Activated naive CD8-positive, alpha-beta T cell treated with anti-CD3 and anti-CD28 coated beads for 36 hours (primary cell): ENCODE measurements at regions not wholly inside any gene's neighbourhood (a gene's known extent, or its start where the extent isn't known, plus 50 kb on each side); places are given as distances from the start of the nearest gene placed in this dataset.
"Not testable (repeated sequence)": the region's sequence is repeated elsewhere in the genome, so short reads cannot be mapped to it uniquely, and the experiment has no call there.

Experiments used
- DNase-seq: peaks from one replicate; pipeline ENCODE4 v3.0.0; 2021
- H3K27ac Mint-ChIP-seq: one replicate; pipeline ENCODE4 v1.8.0; 2022; ENCODE audit warnings: mild to moderate bottlenecking, moderate library complexity, mixed read lengths
- H3K27me3 Mint-ChIP-seq: one replicate; pipeline ENCODE4 v1.8.0; 2022; ENCODE audit warnings: mild to moderate bottlenecking, mixed read lengths
- H3K36me3 Mint-ChIP-seq: one replicate; pipeline ENCODE4 v1.8.0; 2021; ENCODE audit warnings: mild to moderate bottlenecking, mixed read lengths
- H3K4me1 Mint-ChIP-seq: one replicate; pipeline ENCODE4 v1.8.0; 2021; ENCODE audit warnings: mixed read lengths
- H3K4me3 Mint-ChIP-seq: one replicate; pipeline ENCODE4 v1.8.0; 2022; ENCODE audit warnings: mild to moderate bottlenecking, moderate library complexity, mixed read lengths
- H3K9me3 Mint-ChIP-seq: one replicate; pipeline ENCODE4 v1.8.0; 2022; ENCODE audit warnings: mixed read lengths

DNA sequence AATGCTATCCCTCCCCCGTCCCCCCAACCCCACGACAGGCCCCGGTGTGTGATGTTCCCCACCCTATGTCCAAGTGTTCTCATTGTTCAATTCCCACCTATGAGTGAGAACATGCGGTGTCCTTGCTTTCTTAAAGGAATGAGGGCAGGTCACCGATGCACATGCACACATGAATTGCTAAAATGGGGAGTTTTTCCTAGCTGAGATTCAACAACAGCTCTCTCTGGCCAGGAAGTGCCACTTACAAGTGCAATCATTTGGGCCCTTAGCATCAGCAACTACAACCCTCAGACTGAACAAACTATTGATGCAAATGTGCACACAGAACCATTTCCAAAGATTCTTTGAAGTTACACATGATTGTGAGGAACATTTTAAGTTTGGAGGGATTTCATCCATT lies 95.7 kb upstream of the IQCM start:
- no peak overlapping the region for H3K4me3 Mint-ChIP-seq
- DNase-seq, result no peak
- no peaks in the 10 kb centered on the region for H3K9me3 Mint-ChIP-seq
- H3K36me3 Mint-ChIP-seq, result no peaks in the 10 kb centered on the region
- H3K4me1 Mint-ChIP-seq, result no peaks in the 10 kb centered on the region
- H3K27ac Mint-ChIP-seq, result no peak overlapping the region
- H3K27me3 Mint-ChIP-seq, result peaks cover 9% of the 10 kb centered on the region

DNA sequence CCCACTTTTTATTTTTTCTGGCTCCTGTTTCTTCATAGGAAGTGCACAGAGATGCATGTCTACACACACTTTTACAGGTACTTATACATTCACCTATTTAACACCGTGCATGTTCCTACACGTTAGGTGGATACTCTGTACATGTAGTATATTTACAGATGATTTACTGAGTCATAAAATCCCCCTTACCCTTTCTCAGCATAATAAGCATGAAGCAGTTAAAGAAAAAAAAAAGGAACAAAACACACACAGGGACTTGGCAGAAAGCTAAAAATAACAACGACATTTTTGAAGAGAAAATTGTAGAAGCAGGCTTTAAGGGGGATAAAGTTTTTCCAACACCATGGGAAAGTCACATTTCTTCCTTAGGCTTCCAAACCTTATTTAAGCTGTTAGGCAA lies 96.4 kb upstream of the IQCM start:
- Mint-ChIP-seq H3K27me3 (peaks cover 9% of the 10 kb centered on the region), H3K4me1 (no peaks in the 10 kb centered on the region), H3K4me3 (no peak overlapping the region), H3K36me3 (no peaks in the 10 kb centered on the region), H3K9me3 (no peaks in the 10 kb centered on the region), H3K27ac (no peak overlapping the region)
- DNase-seq, result no peak

DNA sequence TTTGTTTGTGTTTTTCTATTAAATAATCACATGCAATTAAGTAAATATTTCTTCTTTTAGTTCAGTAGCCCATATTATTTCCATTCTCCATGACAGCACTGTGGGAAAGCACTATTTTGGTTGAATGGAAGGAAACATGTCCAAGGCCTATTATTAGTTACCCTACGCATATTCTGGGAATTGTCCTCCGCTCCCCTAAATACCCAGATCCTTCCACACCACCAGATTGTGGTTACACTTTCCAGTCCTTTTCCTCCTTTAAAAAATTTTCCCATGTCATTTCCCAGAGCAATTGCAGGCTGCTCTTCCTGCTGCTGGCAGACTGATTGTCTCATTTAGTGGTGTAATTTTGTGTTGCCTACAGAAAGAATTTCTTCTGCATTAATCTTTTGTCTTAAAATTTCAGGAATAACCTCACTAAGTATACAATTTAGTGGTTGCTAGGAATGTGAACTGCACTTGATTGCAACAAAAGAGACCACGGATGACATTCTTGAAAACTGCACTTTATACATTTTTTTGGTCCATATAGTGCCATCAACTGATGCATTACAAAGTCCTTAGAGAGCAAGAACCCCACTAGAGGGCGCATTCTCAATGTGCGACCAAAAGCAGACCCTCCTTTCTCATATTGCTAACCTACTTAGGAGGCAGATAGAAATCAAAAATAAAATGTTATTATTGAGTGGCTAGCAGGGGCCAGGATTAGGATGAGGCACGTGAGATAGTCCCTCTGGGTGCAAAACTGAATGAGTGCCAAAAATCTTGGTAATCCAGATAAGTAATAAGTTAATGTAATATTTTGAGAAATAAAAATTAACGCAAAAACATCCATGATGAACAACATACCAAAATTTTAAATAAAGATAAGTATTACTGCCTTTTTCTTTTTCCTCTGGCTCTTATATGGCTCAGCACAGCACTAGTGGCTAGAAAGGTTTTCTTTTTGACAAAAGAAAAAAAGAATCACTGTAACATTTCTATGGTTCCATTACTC lies 98.8 kb upstream of the IQCM start:
- Mint-ChIP-seq H3K4me3 (no peak overlapping the region), H3K9me3 (no peaks in the 10 kb centered on the region), H3K4me1 (no peaks in the 10 kb centered on the region), H3K36me3 (no peaks in the 10 kb centered on the region), H3K27me3 (peaks cover 7% of the 10 kb centered on the region), H3K27ac (no peak overlapping the region)
- no peak for DNase-seq

DNA sequence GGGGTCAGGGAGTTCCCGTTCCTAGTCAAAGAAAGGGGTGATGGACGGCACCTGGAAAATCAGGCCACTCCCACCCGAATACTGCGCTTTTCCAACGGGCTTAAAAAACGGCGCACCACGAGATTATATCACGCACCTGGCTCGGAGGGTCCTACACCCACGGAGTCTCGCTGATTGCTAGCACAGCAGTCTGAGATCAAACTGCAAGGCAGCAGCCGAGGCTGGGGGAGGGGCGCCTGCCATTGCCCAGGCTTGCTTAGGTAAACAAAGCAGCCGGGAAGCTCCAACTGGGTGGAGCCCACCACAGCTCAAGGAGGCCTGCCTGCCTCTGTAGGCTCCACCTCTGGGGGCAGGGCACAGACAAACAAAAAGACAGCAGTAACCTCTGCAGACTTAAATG lies 100.1 kb upstream of the IQCM start:
- H3K4me3 Mint-ChIP-seq, H3K36me3 Mint-ChIP-seq, H3K4me1 Mint-ChIP-seq, H3K27me3 Mint-ChIP-seq, H3K27ac Mint-ChIP-seq, DNase-seq, H3K9me3 Mint-ChIP-seq: not testable (repeated sequence)

DNA sequence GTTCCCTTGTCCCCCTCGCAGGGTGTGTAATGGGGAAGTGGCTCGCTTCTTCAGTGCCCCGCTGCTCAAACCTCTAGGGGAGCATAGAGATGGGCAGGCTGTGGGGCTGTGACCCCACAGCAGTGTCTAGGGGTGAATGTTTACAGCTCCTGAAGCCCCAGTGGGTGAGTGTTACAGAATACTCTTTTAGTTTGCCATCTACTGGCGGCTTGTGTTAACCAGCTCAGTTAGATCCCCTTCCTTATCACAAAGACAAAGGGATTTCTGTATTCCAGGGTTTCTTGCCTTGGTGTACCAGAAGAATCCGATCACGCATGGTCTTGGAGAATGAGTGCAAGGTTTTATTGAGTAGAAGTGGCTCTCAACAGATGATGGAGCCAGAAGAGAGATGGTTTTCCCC lies 108.1 kb upstream of the IQCM start:
- Mint-ChIP-seq H3K9me3 (no peaks in the 10 kb centered on the region), H3K4me1 (no peaks in the 10 kb centered on the region), H3K27ac (no peak overlapping the region), H3K36me3 (no peaks in the 10 kb centered on the region), H3K27me3 (no peaks in the 10 kb centered on the region), H3K4me3 (no peak overlapping the region)
- no peak for DNase-seq

DNA sequence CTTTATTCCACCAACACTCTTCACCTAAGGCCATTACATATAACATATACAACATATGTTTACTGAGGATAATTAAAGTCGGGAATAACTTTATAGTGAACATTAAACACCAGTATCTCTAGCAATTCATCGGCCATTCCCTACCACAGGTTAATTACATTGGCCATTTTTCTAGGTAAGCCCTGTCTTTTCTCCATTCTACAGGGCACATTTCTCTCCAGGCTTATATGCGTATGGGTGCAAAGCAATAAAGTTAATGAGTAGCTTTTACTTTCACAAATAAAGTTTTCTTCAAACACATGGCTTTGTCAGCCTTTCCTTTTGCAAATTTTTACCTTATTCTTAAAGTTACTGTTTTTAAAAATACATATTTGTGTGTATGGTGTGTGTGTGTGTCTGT lies 111.9 kb upstream of the IQCM start:
- H3K27me3 Mint-ChIP-seq, result no peaks in the 10 kb centered on the region
- DNase-seq, result no peak
- H3K27ac Mint-ChIP-seq, result no peak overlapping the region

DNA sequence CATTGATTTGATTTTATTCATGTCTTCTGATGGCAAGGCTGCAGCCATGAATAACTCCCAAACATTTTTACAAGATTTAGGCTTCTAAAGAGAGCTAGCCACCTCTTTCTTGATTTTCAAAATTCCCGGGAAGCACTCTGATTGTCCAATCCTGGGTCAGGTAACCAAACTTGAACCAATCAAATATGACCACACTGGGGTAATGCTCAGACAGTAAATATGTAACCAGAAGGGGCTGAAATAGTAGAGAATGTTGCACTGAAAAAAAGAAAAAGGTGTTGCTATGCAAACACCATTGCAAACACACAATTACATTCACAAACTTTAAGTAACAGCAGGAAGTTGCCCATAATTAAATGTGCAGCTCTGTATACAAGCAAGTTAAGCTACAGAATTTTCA lies 112.9 kb upstream of the IQCM start:
- no peak for DNase-seq
- H3K4me1 Mint-ChIP-seq, result no peaks in the 10 kb centered on the region
- no peak overlapping the region for H3K27ac Mint-ChIP-seq
- no peaks in the 10 kb centered on the region for H3K36me3 Mint-ChIP-seq
- no peak overlapping the region for H3K4me3 Mint-ChIP-seq
- no peaks in the 10 kb centered on the region for H3K9me3 Mint-ChIP-seq
- no peaks in the 10 kb centered on the region for H3K27me3 Mint-ChIP-seq

More for the DNA sequence above, 111.9 kb upstream of the IQCM start:
- Mint-ChIP-seq H3K4me1 (no peaks in the 10 kb centered on the region), H3K9me3 (no peaks in the 10 kb centered on the region), H3K36me3 (no peaks in the 10 kb centered on the region), H3K4me3 (no peak overlapping the region)

DNA sequence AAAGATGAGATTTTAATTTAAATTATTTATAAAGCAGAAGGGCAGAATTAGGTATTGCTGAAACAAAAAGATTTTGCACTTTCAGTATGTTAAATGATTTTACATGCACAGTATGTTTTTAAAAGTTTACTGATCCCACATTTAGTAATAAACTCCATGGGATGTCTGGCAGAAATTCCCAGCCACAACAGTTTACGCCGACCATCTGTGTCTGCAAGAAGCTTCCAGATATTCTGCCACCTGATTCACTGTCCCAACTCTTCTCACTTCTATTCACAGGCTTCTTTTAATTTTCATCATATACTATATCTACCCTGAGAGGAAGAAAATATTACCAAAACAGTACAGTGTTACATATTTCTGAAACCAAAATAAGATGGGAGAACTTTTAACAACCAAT lies 115.8 kb upstream of the IQCM start:
- peaks cover 6% of the 10 kb centered on the region for H3K27me3 Mint-ChIP-seq
- H3K9me3 Mint-ChIP-seq, result no peaks in the 10 kb centered on the region
- no peaks in the 10 kb centered on the region for H3K4me1 Mint-ChIP-seq
- no peaks in the 10 kb centered on the region for H3K36me3 Mint-ChIP-seq
- no peak for DNase-seq
- H3K4me3 Mint-ChIP-seq, result no peak overlapping the region
- H3K27ac Mint-ChIP-seq, result no peak overlapping the region

DNA sequence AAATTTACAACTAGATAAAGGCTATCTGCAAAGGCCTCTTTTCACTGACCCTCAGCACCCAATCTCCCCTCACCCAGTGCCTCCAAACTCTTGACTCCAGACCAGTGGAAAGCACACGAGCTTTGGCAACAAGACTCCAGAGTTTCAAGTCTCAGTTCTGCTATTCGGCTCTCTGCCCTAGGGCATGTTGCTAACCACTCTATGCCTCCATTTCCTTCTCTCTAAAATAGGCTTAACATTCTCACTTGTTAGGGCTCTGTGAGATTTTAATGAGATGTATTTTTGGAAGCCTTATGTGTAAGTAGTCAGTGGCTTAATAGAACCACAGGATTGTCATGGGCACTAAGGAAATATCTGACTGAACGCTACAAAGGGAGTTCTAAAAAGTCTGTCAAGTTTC lies 116.5 kb upstream of the IQCM start:
- peaks cover 6% of the 10 kb centered on the region for H3K27me3 Mint-ChIP-seq
- no peaks in the 10 kb centered on the region for H3K9me3 Mint-ChIP-seq
- H3K4me3 Mint-ChIP-seq, result no peak overlapping the region
- H3K36me3 Mint-ChIP-seq, result no peaks in the 10 kb centered on the region
- H3K27ac Mint-ChIP-seq, result no peak overlapping the region
- H3K4me1 Mint-ChIP-seq, result no peaks in the 10 kb centered on the region
- no peak for DNase-seq

DNA sequence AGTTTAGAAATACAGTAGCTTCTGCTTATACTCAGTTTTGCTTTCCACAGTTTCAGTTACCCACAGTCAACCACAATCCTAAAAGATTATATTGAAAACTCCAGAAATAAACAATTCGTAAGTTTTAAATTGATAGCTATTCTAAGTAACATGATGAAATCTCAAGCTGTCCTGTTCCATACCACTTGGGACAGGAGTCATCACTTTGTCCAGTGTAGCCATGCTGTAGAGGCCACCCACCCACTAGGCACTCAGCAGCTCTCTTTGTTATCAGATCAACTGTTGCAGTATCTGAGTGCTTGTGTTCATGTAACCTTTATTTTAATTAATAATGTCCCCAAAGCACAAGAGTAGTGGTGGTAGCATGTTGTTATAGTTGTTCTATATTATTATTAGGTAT lies 117.5 kb upstream of the IQCM start:
- Mint-ChIP-seq H3K27ac (no peak overlapping the region), H3K36me3 (no peaks in the 10 kb centered on the region), H3K9me3 (peaks cover under 1% of the 10 kb centered on the region), H3K27me3 (peaks cover 6% of the 10 kb centered on the region), H3K4me3 (no peak overlapping the region), H3K4me1 (no peaks in the 10 kb centered on the region)
- no peak for DNase-seq

DNA sequence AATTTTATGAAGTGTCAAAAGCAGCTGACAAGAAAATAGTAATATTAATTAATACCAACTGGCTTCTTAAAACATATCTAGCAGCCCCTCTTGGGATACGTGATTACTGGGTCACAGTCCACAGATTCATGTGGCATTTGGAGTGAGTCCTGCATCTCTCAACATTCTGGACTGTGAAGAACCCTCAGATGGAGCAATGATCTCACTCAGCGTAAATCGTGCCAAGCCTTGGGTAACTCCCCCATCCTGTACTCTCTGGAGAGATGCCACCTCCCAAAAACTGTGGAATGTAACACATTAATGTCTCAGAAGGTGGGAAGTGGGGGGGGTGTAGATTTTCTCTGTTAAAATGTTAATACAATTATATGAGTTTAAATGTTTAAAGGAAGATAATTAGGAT lies 118.2 kb upstream of the IQCM start:
- Mint-ChIP-seq H3K9me3 (peaks cover 3% of the 10 kb centered on the region), H3K27ac (no peak overlapping the region), H3K4me3 (no peak overlapping the region), H3K27me3 (peaks cover 8% of the 10 kb centered on the region), H3K4me1 (no peaks in the 10 kb centered on the region), H3K36me3 (no peaks in the 10 kb centered on the region)
- DNase-seq, result no peak

DNA sequence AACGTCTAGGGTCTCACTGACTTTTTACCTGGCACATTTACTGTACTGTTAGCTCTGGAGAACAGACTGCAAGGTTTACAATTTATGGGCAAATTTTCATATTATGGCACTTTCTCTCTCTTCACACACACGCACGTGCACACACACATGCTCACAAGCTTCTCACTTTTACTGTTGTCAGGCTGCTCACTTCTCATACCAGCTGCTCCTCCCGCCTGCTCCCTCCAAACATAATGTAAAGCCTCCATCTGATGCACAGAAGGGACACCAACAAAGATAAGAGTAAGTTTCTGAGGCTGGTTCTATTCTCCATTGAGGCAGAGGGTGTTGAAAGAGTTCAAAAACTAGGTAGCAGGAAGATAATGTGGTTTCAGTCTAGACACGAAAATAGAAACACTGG lies 128.9 kb upstream of the DCLK2 start:
- peaks cover 9% of the 10 kb centered on the region for H3K27me3 Mint-ChIP-seq
- H3K4me3 Mint-ChIP-seq, result no peak overlapping the region
- no peaks in the 10 kb centered on the region for H3K9me3 Mint-ChIP-seq
- no peaks in the 10 kb centered on the region for H3K4me1 Mint-ChIP-seq
- H3K36me3 Mint-ChIP-seq, result no peaks in the 10 kb centered on the region
- no peak overlapping the region for H3K27ac Mint-ChIP-seq
- no peak for DNase-seq

DNA sequence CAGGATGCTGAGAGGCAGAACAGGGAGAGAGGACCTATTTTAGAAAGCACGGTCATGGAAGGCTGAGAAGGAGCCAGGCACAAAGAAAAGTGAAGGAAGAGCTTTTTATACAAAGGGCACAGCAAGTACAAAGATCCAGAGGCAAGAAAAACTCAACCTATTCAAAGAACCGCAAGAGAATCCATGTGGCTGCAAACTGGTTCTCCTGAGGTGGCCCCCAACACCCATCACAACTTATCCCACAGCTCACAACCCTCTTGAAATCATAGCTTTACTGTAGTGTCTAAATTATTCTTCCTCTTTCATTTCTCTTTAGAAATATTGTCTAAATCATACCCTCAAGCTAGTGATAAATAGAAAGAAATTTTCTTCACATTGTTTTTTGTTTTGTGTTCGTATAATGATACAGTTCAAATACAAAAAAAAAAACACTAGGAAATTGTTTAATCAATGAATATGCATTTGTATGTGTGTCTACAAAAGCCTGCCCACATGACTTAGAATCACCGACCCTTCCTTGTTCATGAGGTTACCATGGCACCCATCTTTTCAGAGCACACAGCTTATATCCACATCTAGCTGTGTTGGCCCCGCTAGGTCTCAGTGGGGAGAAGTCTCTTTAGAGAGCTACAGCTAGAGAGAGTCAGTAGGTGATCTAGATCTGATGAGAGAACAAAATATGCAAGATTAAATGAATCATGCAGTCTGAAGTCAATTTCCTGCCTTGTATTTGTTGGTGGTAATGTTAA lies 126.9 kb upstream of the DCLK2 start:
- H3K27me3 Mint-ChIP-seq, result peaks cover 6% of the 10 kb centered on the region
- H3K36me3 Mint-ChIP-seq, result no peaks in the 10 kb centered on the region
- no peak overlapping the region for H3K27ac Mint-ChIP-seq
- DNase-seq, result no peak
- no peak overlapping the region for H3K4me3 Mint-ChIP-seq
- H3K9me3 Mint-ChIP-seq, result no peaks in the 10 kb centered on the region
- no peaks in the 10 kb centered on the region for H3K4me1 Mint-ChIP-seq

DNA sequence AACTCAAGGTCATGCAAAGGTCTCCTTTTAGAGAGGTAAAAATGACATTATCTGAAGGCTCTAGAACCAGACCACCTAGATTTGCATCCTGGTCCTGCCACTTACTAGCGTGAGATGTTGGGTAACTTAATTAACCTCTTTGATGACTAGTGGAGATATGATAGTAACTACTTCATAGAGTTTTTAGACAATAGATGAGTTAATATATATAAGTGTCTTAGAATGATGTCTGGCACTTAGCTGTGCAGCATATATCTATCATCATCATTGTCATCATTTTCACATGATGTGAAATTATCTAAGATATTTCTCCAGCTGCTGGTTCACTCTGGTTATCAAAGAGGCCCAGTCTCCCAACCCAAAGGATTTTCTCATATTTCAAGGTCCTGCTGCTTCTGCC lies 126.1 kb upstream of the DCLK2 start:
- no peak overlapping the region for H3K27ac Mint-ChIP-seq
- H3K36me3 Mint-ChIP-seq, result no peaks in the 10 kb centered on the region
- DNase-seq, result no peak
- no peak overlapping the region for H3K4me3 Mint-ChIP-seq
- peaks cover under 1% of the 10 kb centered on the region for H3K27me3 Mint-ChIP-seq
- H3K4me1 Mint-ChIP-seq, result no peaks in the 10 kb centered on the region
- no peaks in the 10 kb centered on the region for H3K9me3 Mint-ChIP-seq

DNA sequence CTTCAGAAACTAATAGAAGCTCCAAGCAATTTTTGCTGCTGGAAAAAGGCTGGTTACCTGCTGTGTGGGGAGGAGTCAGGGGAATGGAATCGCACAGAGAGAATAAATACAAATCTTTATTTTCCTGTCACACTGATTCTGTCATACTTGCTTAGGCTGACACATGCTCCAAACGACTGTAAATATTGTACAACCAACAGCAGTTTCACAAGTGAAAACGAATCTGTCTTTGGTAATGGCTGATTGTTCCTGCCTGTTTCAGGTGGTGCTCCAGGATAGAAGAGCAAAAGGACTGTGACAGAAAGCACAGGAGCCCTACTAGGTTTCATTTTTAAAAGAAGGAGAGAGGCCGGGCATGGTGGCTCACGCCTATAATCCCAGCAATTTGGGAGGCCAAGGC lies 125.5 kb upstream of the DCLK2 start:
- H3K9me3 Mint-ChIP-seq, result no peaks in the 10 kb centered on the region
- H3K27ac Mint-ChIP-seq, result no peak overlapping the region
- H3K4me1 Mint-ChIP-seq, result no peaks in the 10 kb centered on the region
- no peak overlapping the region for H3K4me3 Mint-ChIP-seq
- DNase-seq, result no peak
- no peaks in the 10 kb centered on the region for H3K36me3 Mint-ChIP-seq
- no peaks in the 10 kb centered on the region for H3K27me3 Mint-ChIP-seq
